SK-N-SH treated with all-trans-retinoic acid at 6 μM for 48 hours (cell line): ENCODE measurements at regions not wholly inside any gene's neighbourhood (a gene's known extent, or its start where the extent isn't known, plus 50 kb on each side); places are given as distances from the start of the nearest gene placed in this dataset.

Source experiments
- ATAC-seq: fragments of 200-7000 bp; cut with Tn5 transposase; 3 replicates; pipeline ENCODE4 v1.9.1; 2020; ENCODE audit warnings: mild to moderate bottlenecking, moderate library complexity
- ARNTL ChIP-seq: fragments of 450-650 bp; formaldehyde crosslinking; IDR thresholded peaks from 2 replicates; pipeline ENCODE4 v1.5.0; 2020; ENCODE audit warnings: low read depth, mild to moderate bottlenecking, moderate library complexity, borderline replicate concordance
- CREB5 ChIP-seq: fragments of 250-450 bp; sonication (Bioruptor Pico); IDR thresholded peaks from 2 replicates; pipeline ENCODE4 v1.5.1; 2020; ENCODE audit warnings: low read depth, mild to moderate bottlenecking, moderate library complexity
- CSDC2 ChIP-seq: fragments of 250-450 bp; sonication (Bioruptor Pico); IDR thresholded peaks from 2 replicates; pipeline ENCODE4 v1.5.0; 2020; ENCODE audit warnings: mild to moderate bottlenecking, moderate library complexity
- CSRNP3 ChIP-seq: fragments of 250-450 bp; sonication (Bioruptor Pico); IDR thresholded peaks from 2 replicates; pipeline ENCODE4 v1.5.1; 2021; ENCODE audit warnings: mild to moderate bottlenecking, moderate library complexity
- ESRRG ChIP-seq: fragments of 250-450 bp; sonication (Bioruptor Pico); IDR thresholded peaks from 2 replicates; pipeline ENCODE4 v1.6.1; 2021; ENCODE audit warnings: mild to moderate bottlenecking
- ISL1 ChIP-seq: fragments of 250-450 bp; sonication (Bioruptor Pico); IDR thresholded peaks from 2 replicates; pipeline ENCODE4 v2.1.2; 2022; ENCODE audit warnings: mild to moderate bottlenecking, moderate library complexity
- OSR1 ChIP-seq: fragments of 250-450 bp; sonication (Bioruptor Pico); IDR thresholded peaks from 2 replicates; pipeline ENCODE4 v1.8.0; 2022; ENCODE audit warnings: moderate library complexity, mild to moderate bottlenecking, inconsistent platforms
- PATZ1 ChIP-seq: fragments of 250-450 bp; sonication (Bioruptor Pico); IDR thresholded peaks from 2 replicates; pipeline ENCODE4 v1.8.0; 2020; ENCODE audit warnings: mild to moderate bottlenecking, moderate library complexity, borderline replicate concordance
- POU6F1 ChIP-seq: fragments of 250-450 bp; sonication (Bioruptor Pico); IDR thresholded peaks from 2 replicates; pipeline ENCODE4 v1.8.0; 2021; ENCODE audit warnings: low read depth, mild to moderate bottlenecking, moderate library complexity, borderline replicate concordance
- RARB ChIP-seq: fragments of 250-450 bp; sonication (Bioruptor Pico); IDR thresholded peaks from 2 replicates; pipeline ENCODE4 v1.8.0; 2021; ENCODE audit warnings: mild to moderate bottlenecking, moderate library complexity
- SNAI2 ChIP-seq: fragments of 250-450 bp; sonication (Bioruptor Pico); IDR thresholded peaks from 2 replicates; pipeline ENCODE4 v1.5.0; 2020; ENCODE audit warnings: mild to moderate bottlenecking, moderate library complexity
- TCF4 ChIP-seq: fragments of 250-450 bp; sonication (Bioruptor Pico); IDR thresholded peaks from 2 replicates; pipeline ENCODE4 v1.8.0; 2021; ENCODE audit warnings: mild to moderate bottlenecking, moderate library complexity, borderline replicate concordance
- TOX ChIP-seq: fragments of 250-450 bp; sonication (Bioruptor Pico); IDR thresholded peaks from 2 replicates; pipeline ENCODE4 v1.8.0; 2021; ENCODE audit warnings: mild to moderate bottlenecking, moderate library complexity, borderline replicate concordance
- TSHZ2 ChIP-seq: fragments of 250-450 bp; sonication (Bioruptor Pico); IDR thresholded peaks from 2 replicates; pipeline ENCODE4 v1.5.0; 2020; ENCODE audit warnings: mild to moderate bottlenecking, moderate library complexity
- ZC3H10 ChIP-seq: fragments of 250-450 bp; sonication (Bioruptor Pico); IDR thresholded peaks from 2 replicates; pipeline ENCODE4 v1.5.1; 2021; ENCODE audit warnings: mild to moderate bottlenecking, moderate library complexity
- ZFP3 ChIP-seq: fragments of 250-450 bp; sonication (Bioruptor Pico); IDR thresholded peaks from 2 replicates; pipeline ENCODE4 v1.5.0; 2020; ENCODE audit warnings: mild to moderate bottlenecking, moderate library complexity
- ZFP30 ChIP-seq: fragments of 450-650 bp; formaldehyde crosslinking; IDR thresholded peaks from 2 replicates; pipeline ENCODE4 v1.5.0; 2022; ENCODE audit warnings: mild to moderate bottlenecking, moderate library complexity
- ZNF565 ChIP-seq: fragments of 450-650 bp; formaldehyde crosslinking; conservative IDR thresholded peaks from 2 replicates; pipeline ENCODE4 v1.5.0; 2020; ENCODE audit warnings: low read depth, mild to moderate bottlenecking, moderate library complexity
- ZNF8 ChIP-seq: fragments of 450-650 bp; formaldehyde crosslinking; IDR thresholded peaks from 2 replicates; pipeline ENCODE4 v1.5.0; 2020; ENCODE audit warnings: mild to moderate bottlenecking, moderate library complexity

GRCh38 chr12:85423947-85424346, 143.9 kb downstream of the ALX1 start:
- ATAC-seq: no peak
- TF ChIP-seq CSDC2 (CRISPR knock-in tag) (no peak), OSR1 (CRISPR knock-in tag) (no peak), ISL1 (no peak), ZC3H10 (CRISPR knock-in tag) (no peak), POU6F1 (CRISPR knock-in tag) (no peak), ZNF8 (no peak), TOX (CRISPR knock-in tag) (no peak), ZFP3 (no peak), TCF4 (CRISPR knock-in tag) (no peak), ZNF565 (CRISPR knock-in tag) (no peak), ARNTL (CRISPR knock-in tag) (no peak), RARB (CRISPR knock-in tag) (no peak), ESRRG (CRISPR knock-in tag) (no peak), PATZ1 (CRISPR knock-in tag) (no peak), SNAI2 (CRISPR knock-in tag) (no peak), ZFP30 (CRISPR knock-in tag) (no peak)

GRCh38 chr12:85424581-85425348, 144.7 kb downstream of the ALX1 start:
- ATAC-seq: peak; percentile 91
- TF ChIP-seq ISL1 (peak; percentile 21; the same call in 1 of the 2 replicates), TCF4 (CRISPR knock-in tag) (peak; percentile 60), RARB (CRISPR knock-in tag) (no peak), TOX (CRISPR knock-in tag) (no peak), ZC3H10 (CRISPR knock-in tag) (no peak)

- ATAC-seq: no peak
Measured at GRCh38 chr12:85425349-85425612, 145.3 kb downstream of the ALX1 start.

More at GRCh38 chr12:85425349-85425612, 145.3 kb downstream of the ALX1 start:
- TF ChIP-seq SNAI2 (CRISPR knock-in tag) (no peak), CSRNP3 (CRISPR knock-in tag) (no peak), TOX (CRISPR knock-in tag) (no peak), RARB (CRISPR knock-in tag) (no peak), TSHZ2 (CRISPR knock-in tag) (no peak), ZNF8 (no peak), CREB5 (CRISPR knock-in tag) (no peak), ARNTL (CRISPR knock-in tag) (no peak)
